PC-9 (cell line): ENCODE measurements at regions not wholly inside any gene's neighbourhood (a gene's known extent, or its start where the extent isn't known, plus 50 kb on each side); places are given as distances from the start of the nearest gene placed in this dataset.

ENCODE experiments used
- BruUV-seq: library from RNA; stranded (reverse); fragments of 400-500 nt; replicated peaks from 2 replicates; lab custom pipeline; 2021; lab: Mats Ljungman, UMichigan
- CTCF ChIA-PET: fragments of 300-600 bp; sonication (Branson Sonifier 250); formaldehyde crosslinking; loops from one replicate; lab custom pipeline; 2022; ENCODE audit warnings: antibody characterized with exemption; lab: Charles Lee
- POLR2A ChIA-PET: fragments of 300-600 bp; sonication (Branson Sonifier 250); formaldehyde crosslinking; loops from one replicate; lab custom pipeline; 2022; ENCODE audit warnings: antibody characterized with exemption; ENCODE audit not compliant: unreplicated experiment; lab: Charles Lee
- DNase-seq, 2 experiments: peaks; one replicate each; pipeline versions ENCODE4 v3.0.0 to v3.0.0-alpha.2; 2015 to 2022; ENCODE audit warnings: mixed read lengths in 1 of 2
- H2AFZ ChIP-seq: fragments of 200-600 bp; sonication (generic); 2 replicates; pipeline ENCODE4 v1.8.1; 2017; ENCODE audit warnings: antibody characterized with exemption
- H3F3A ChIP-seq: fragments of 200-600 bp; sonication (generic); 2 replicates; pipeline ENCODE4 v1.8.1; 2017; ENCODE audit warnings: antibody characterized with exemption, mild to moderate bottlenecking, low read depth; ENCODE audit not compliant: insufficient read depth
- H3K27ac ChIP-seq: fragments of 200-600 bp; sonication (generic); 2 replicates; pipeline ENCODE4 v1.6.1; 2016; ENCODE audit warnings: mixed run types
- H3K27me3 ChIP-seq: fragments of 200-600 bp; sonication (generic); 2 replicates; pipeline ENCODE4 v1.6.1; 2016; ENCODE audit warnings: low read depth, mixed run types; ENCODE audit not compliant: insufficient read depth
- H3K36me3 ChIP-seq: fragments of 200-600 bp; sonication (generic); 2 replicates; pipeline ENCODE4 v1.6.1; 2016; ENCODE audit warnings: low read depth, mixed run types
- H3K4me1 ChIP-seq: fragments of 200-600 bp; sonication (generic); replicated peaks from 2 replicates; pipeline ENCODE4 v1.6.1; 2016; ENCODE audit warnings: mixed run types; ENCODE audit not compliant: insufficient read depth
- H3K4me2 ChIP-seq: fragments of 200-600 bp; sonication (generic); 2 replicates; pipeline ENCODE4 v1.6.1; 2017; ENCODE audit warnings: mixed run types
- H3K4me3 ChIP-seq: fragments of 200-600 bp; sonication (generic); 2 replicates; pipeline ENCODE4 v1.6.1; 2016; ENCODE audit warnings: mixed run types
- H3K79me2 ChIP-seq: fragments of 200-600 bp; sonication (generic); 2 replicates; pipeline ENCODE4 v1.6.1; 2017; ENCODE audit warnings: low read depth, mixed run types
- H3K9me2 ChIP-seq: fragments of 200-600 bp; sonication (generic); 2 replicates; pipeline ENCODE4 v1.8.1; 2017; ENCODE audit warnings: mild to moderate bottlenecking; ENCODE audit not compliant: insufficient read depth
- H3K9me3 ChIP-seq: fragments of 200-600 bp; sonication (generic); 2 replicates; pipeline ENCODE4 v1.8.1; 2016; ENCODE audit warnings: low read depth; ENCODE audit not compliant: insufficient read depth
- H4K20me1 ChIP-seq: fragments of 200-600 bp; sonication (generic); 2 replicates; pipeline ENCODE4 v1.8.1; 2017; ENCODE audit not compliant: insufficient read depth
- CTCF ChIP-seq: fragments of 200-600 bp; sonication (generic); conservative IDR thresholded peaks from 2 replicates; pipeline ENCODE4 v1.6.1; 2017; ENCODE audit warnings: mixed run types, antibody characterized with exemption, mild to moderate bottlenecking, moderate library complexity
- EZH2 ChIP-seq: fragments of 200-600 bp; sonication (generic); IDR thresholded peaks from 2 replicates; pipeline ENCODE4 v1.8.0; 2017; ENCODE audit warnings: antibody characterized with exemption, low read depth
- intact Hi-C: fragments of 100-400 bp; cut with micrococcal nuclease; formaldehyde crosslinking; loops from one replicate; pipeline ENCODE4 v1.10.0; 2022; ENCODE audit not compliant: unreplicated experiment

DNA sequence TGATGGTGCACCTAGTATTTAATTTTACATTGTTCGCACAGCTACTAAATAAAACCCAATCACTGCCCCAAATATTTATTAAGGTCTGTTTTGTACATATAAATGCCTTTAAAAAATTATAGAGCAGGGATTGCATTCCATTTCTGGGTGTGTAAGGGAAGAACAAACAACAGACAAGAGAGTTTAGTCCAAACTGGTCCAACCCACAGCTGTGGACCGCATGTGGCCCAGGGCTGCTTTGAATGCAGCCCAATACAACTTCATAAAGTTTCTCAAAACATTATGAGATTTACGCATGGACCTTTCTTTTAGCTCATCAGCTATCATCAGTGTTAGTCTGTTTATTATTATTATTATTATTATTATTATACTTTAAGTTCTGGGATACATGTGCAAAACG, 114.8 kb upstream of the LRATD1 start:
- no TSS peak for BruUV-seq
- H3K9me3 ChIP-seq: no peaks in the 10 kb centered on the region
- no peak for DNase-seq
- no peaks in the 10 kb centered on the region for H3K36me3 ChIP-seq
- CTCF ChIA-PET: no interaction called here
- H3K27me3 ChIP-seq: no peaks in the 10 kb centered on the region
- POLR2A ChIA-PET: no interaction called here
- intact Hi-C loops: no loop called here
- no peak overlapping the region for H3K4me3 ChIP-seq
- 0 out of 2 replicates have a peak, but pooled peaks cover 4% of the 10 kb centered on the region for H3K4me1 ChIP-seq
- no peak overlapping the region for H3K4me2 ChIP-seq
- H3K9me2 ChIP-seq: no peaks in the 10 kb centered on the region
- H4K20me1 ChIP-seq: no peaks in the 10 kb centered on the region
- no peak overlapping the region for H3K27ac ChIP-seq
- H2AFZ ChIP-seq: no peak overlapping the region
- H3K79me2 ChIP-seq: no peaks in the 10 kb centered on the region
- H3F3A ChIP-seq: peaks cover 7% of the 10 kb centered on the region; the same call in 1 of the 2 replicates
- TF ChIP-seq CTCF (no peak), EZH2 (no peak)

DNA sequence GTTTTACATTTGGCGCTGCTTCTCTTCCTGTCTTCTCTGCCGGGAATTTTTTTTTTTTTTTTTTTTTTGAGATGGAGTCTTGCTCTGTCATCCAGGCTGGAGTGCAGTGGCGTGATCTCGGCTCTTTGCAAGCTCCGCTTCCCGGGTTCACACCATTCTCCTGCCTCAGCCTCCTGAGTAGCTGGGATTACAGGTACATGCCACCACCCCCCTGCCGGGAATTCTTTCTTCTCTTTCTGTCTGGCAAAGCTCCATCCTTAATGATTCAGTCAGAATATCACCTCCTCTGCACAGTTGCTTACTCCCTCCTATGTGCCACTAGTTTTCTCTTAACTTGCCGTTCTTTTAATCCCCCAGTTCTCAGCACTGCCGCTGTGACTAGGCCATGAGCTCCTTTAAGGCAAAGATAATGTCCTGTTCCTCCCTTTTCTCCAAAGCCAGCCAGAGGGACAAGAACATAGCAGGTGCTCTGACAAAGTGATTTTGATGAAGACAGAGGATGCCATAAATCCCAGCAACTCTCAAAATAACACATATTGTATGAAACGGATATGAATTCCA, 112.1 kb upstream of the LRATD1 start:
- Histone ChIP-seq H3K27me3 (no peaks in the 10 kb centered on the region), H3F3A (peaks cover 7% of the 10 kb centered on the region; the same call in 1 of the 2 replicates), H3K79me2 (no peaks in the 10 kb centered on the region), H3K4me1 (peaks cover 8% of the 10 kb centered on the region; the same call in 1 of the 2 replicates), H4K20me1 (no peaks in the 10 kb centered on the region), H3K9me2 (no peaks in the 10 kb centered on the region), H3K4me2 (no peak overlapping the region), H3K36me3 (no peaks in the 10 kb centered on the region), H3K27ac (no peak overlapping the region), H3K9me3 (no peaks in the 10 kb centered on the region), H3K4me3 (no peak overlapping the region), H2AFZ (no peak overlapping the region)
- intact Hi-C loops: loop anchor here (5.0 to 10.0 kb wide), 2 partner anchors 64 to 233 kb away; no protein-coding TSS in a partner anchor
- CTCF ChIA-PET: interaction anchor here (0.6 to 0.7 kb wide), 3 partner anchors 9 to 103 kb away, joined by 3 to 5 read pairs (median 4); no protein-coding TSS in a partner anchor
- DNase-seq: peak in 1 of 2 experiments; percentile 42
- TF ChIP-seq EZH2 (no peak), CTCF (no peak)
- BruUV-seq: no TSS peak
- POLR2A ChIA-PET: interaction anchor here (0.6 to 1.0 kb wide), 2 partner anchors 115 to 153 kb away, joined by 8 read pairs; no protein-coding TSS in a partner anchor

- ChIA-PET POLR2A (interaction anchor here (0.5 to 0.7 kb wide), 4 partner anchors 15 to 824 kb away, joined by 3 to 5 read pairs (median 4); no protein-coding TSS in a partner anchor), CTCF (interaction anchor here (0.7 to 1.0 kb wide), 2 partner anchors 11 to 95 kb away, joined by 3 to 4 read pairs; no protein-coding TSS in a partner anchor)
- peak overlapping the region; percentile 61 for H3K27ac ChIP-seq
Measured at GRCh38 chr2:14524041-14524802, 108.3 kb upstream of the LRATD1 start.

More at GRCh38 chr2:14524041-14524802, 108.3 kb upstream of the LRATD1 start:
- Histone ChIP-seq H3F3A (no peaks in the 10 kb centered on the region), H3K27me3 (no peaks in the 10 kb centered on the region), H3K4me2 (peak overlapping the region; percentile 13; the same call in 1 of the 2 replicates), H3K9me2 (no peaks in the 10 kb centered on the region), H4K20me1 (no peaks in the 10 kb centered on the region), H3K4me3 (no peak overlapping the region), H3K9me3 (no peaks in the 10 kb centered on the region), H2AFZ (no peak overlapping the region), H3K79me2 (no peaks in the 10 kb centered on the region), H3K36me3 (no peaks in the 10 kb centered on the region), H3K4me1 (peaks cover 4% of the 10 kb centered on the region; the same call in 1 of the 2 replicates)
- TF ChIP-seq EZH2: no peak
- no peak for TF ChIP-seq CTCF
- intact Hi-C loops: loop anchor here (2.0 to 10.0 kb wide), 3 partner anchors 61 to 237 kb away; no protein-coding TSS in a partner anchor
- peak; percentile 35 to 78 for DNase-seq
- BruUV-seq: TSS peak; percentile 73
